Mesenchymal stem cell (in vitro differentiated cells and primary cell): ENCODE measurements at regions not wholly inside any gene's neighbourhood (a gene's known extent, or its start where the extent isn't known, plus 50 kb on each side); places are given as distances from the start of the nearest gene placed in this dataset.

Experiments
- DNase-seq: peaks from one replicate; pipeline ENCODE4 v3.0.0-alpha.2; 2013
- H2AFZ ChIP-seq: one replicate; pipeline ENCODE4 v1.6.1; 2013; ENCODE audit warnings: low read depth, mild to moderate bottlenecking, control low read depth, inconsistent platforms, low read length, moderate library complexity
- H2AK5ac ChIP-seq: 2 replicates; pipeline ENCODE4 v1.6.1; 2013; ENCODE audit warnings: low read length, moderate library complexity, mild to moderate bottlenecking, inconsistent platforms; ENCODE audit not compliant: severe bottlenecking
- H2BK120ac ChIP-seq: one replicate; pipeline ENCODE4 v1.6.1; 2013; ENCODE audit warnings: low read depth, mild to moderate bottlenecking, inconsistent platforms, low read length, moderate library complexity
- H2BK12ac ChIP-seq, 2 experiments: one replicate each; pipeline ENCODE4 v1.6.1; 2013; ENCODE audit warnings: inconsistent platforms in 2 of 2, low read length in 2 of 2, mild to moderate bottlenecking in 2 of 2, moderate library complexity in 2 of 2, control low read depth in 1 of 2
- H2BK15ac ChIP-seq: one replicate; pipeline ENCODE4 v1.6.1; 2013; ENCODE audit warnings: mild to moderate bottlenecking, low read depth, inconsistent platforms; ENCODE audit not compliant: poor library complexity, severe bottlenecking
- H2BK5ac ChIP-seq: 2 replicates; pipeline ENCODE4 v1.6.1; 2013; ENCODE audit warnings: low read depth, mild to moderate bottlenecking, low read length, control low read depth, inconsistent platforms; ENCODE audit not compliant: poor library complexity, severe bottlenecking
- H3K14ac ChIP-seq, 2 experiments: one replicate each; pipeline ENCODE4 v1.6.1; 2013; ENCODE audit warnings: inconsistent platforms in 2 of 2, low read length in 2 of 2, control low read depth in 1 of 2, mild to moderate bottlenecking in 1 of 2, moderate library complexity in 1 of 2
- H3K18ac ChIP-seq, 2 experiments: one replicate each; pipeline ENCODE4 v1.6.1; 2013; ENCODE audit warnings: inconsistent platforms in 2 of 2, low read length in 2 of 2, control low read depth in 1 of 2, low read depth in 1 of 2, mild to moderate bottlenecking in 1 of 2
- H3K23ac ChIP-seq, 2 experiments: one replicate each; pipeline ENCODE4 v1.6.1; 2013; ENCODE audit warnings: inconsistent platforms in 2 of 2, low read length in 2 of 2, mild to moderate bottlenecking in 2 of 2, moderate library complexity in 2 of 2, control low read depth in 1 of 2
- H3K27ac ChIP-seq: 2 replicates; pipeline ENCODE4 v1.5.1; 2013; ENCODE audit warnings: mild to moderate bottlenecking, moderate library complexity, low read length, control low read depth, inconsistent platforms; ENCODE audit not compliant: poor library complexity, severe bottlenecking
- H3K27me3 ChIP-seq, 2 experiments: 2 replicates each; pipeline versions ENCODE4 v1.6.1 to v1.7.0; 2013; ENCODE audit warnings: low read length in 2 of 2, mild to moderate bottlenecking in 2 of 2, moderate library complexity in 2 of 2, control low read depth in 1 of 2, inconsistent platforms in 1 of 2; ENCODE audit not compliant: control insufficient read depth in 1 of 2, insufficient read depth in 1 of 2
- H3K36me3 ChIP-seq, 2 experiments: 2 replicates each; pipeline versions ENCODE4 v1.6.1 to v1.7.0; 2013; ENCODE audit warnings: low read length in 2 of 2, control low read depth in 1 of 2, inconsistent platforms in 1 of 2, low read depth in 1 of 2, mild to moderate bottlenecking in 1 of 2; ENCODE audit not compliant: insufficient read depth in 2 of 2, control insufficient read depth in 1 of 2
- H3K4ac ChIP-seq, 2 experiments: one replicate each; pipeline ENCODE4 v1.6.1; 2013; ENCODE audit warnings: inconsistent platforms in 2 of 2, low read length in 2 of 2, mild to moderate bottlenecking in 2 of 2, moderate library complexity in 2 of 2, control low read depth in 1 of 2, low read depth in 1 of 2
- H3K4me1 ChIP-seq: 2 replicates; pipeline ENCODE4 v1.6.1; 2013; ENCODE audit warnings: low read depth, low read length, control low read depth; ENCODE audit not compliant: control insufficient read depth, insufficient read depth
- H3K4me2 ChIP-seq: 2 replicates; pipeline ENCODE4 v1.6.1; 2013; ENCODE audit warnings: low read length, mild to moderate bottlenecking, inconsistent platforms; ENCODE audit not compliant: poor library complexity, severe bottlenecking
- H3K4me3 ChIP-seq, 2 experiments: 2 replicates each; pipeline versions ENCODE4 v1.5.1 to v1.7.0; 2013; ENCODE audit warnings: low read length in 2 of 2, mild to moderate bottlenecking in 2 of 2, control low read depth in 1 of 2, low read depth in 1 of 2; ENCODE audit not compliant: insufficient read depth in 1 of 2
- H3K79me1 ChIP-seq: replicated peaks from 2 replicates; pipeline ENCODE4 v1.6.1; 2013; ENCODE audit warnings: mild to moderate bottlenecking, control low read depth, low read length, inconsistent platforms; ENCODE audit not compliant: poor library complexity, severe bottlenecking
- H3K9ac ChIP-seq: 2 replicates; pipeline ENCODE4 v1.7.0; 2013; ENCODE audit warnings: mild to moderate bottlenecking, low read length, moderate library complexity
- H3K9me3 ChIP-seq: 2 replicates; pipeline ENCODE4 v1.7.0; 2013; ENCODE audit warnings: mild to moderate bottlenecking, low read length; ENCODE audit not compliant: control insufficient read depth
- H4K8ac ChIP-seq: one replicate; pipeline ENCODE4 v1.6.1; 2013; ENCODE audit warnings: inconsistent platforms, mild to moderate bottlenecking, low read length, moderate library complexity
- H4K91ac ChIP-seq: one replicate; pipeline ENCODE4 v1.6.1; 2013; ENCODE audit warnings: mild to moderate bottlenecking, low read length, inconsistent platforms
- WGBS: methylation state at CpG from one replicate; pipeline ENCODE4 v1.1.7; 2013; ENCODE audit warnings: mixed read lengths; 5-methylcytosine and 5-hydroxymethylcytosine counted together

- no peak overlapping the region for H3K14ac ChIP-seq
- no peak overlapping the region for H3K4me3 ChIP-seq
- H4K8ac ChIP-seq: no peak overlapping the region
- no peak overlapping the region for H3K23ac ChIP-seq
- no peak overlapping the region for H3K4me2 ChIP-seq
- H2AK5ac ChIP-seq: no peak overlapping the region
- no peaks in the 10 kb centered on the region for H3K79me1 ChIP-seq
- 91% methylated on average over 6 of the region's 6 CpGs for WGBS
- no peak overlapping the region for H2BK15ac ChIP-seq
- H3K4ac ChIP-seq: no peak overlapping the region
- no peak for DNase-seq
- no peak overlapping the region for H2BK5ac ChIP-seq
- H3K36me3 ChIP-seq: no peaks in the 10 kb centered on the region
- H3K27me3 ChIP-seq: no peaks in the 10 kb centered on the region
- H3K4me1 ChIP-seq: no peaks in the 10 kb centered on the region
- no peak overlapping the region for H3K9ac ChIP-seq
- no peak overlapping the region for H2BK120ac ChIP-seq
- no peak overlapping the region for H3K27ac ChIP-seq
- H2BK12ac ChIP-seq: no peak overlapping the region
- no peak overlapping the region for H4K91ac ChIP-seq
- H2AFZ ChIP-seq: no peak overlapping the region
- no peaks in the 10 kb centered on the region for H3K9me3 ChIP-seq
- H3K18ac ChIP-seq: no peak overlapping the region
Measured at GRCh38 chr4:143273160-143273917, 63.3 kb upstream of the GAB1 start.

- H3K79me1 ChIP-seq: no peaks in the 10 kb centered on the region
- H3K9ac ChIP-seq: no peak overlapping the region
- H4K91ac ChIP-seq: no peak overlapping the region
- no CpG with 5 or more reads among the region's 2 CpGs for WGBS
- no peaks in the 10 kb centered on the region for H3K9me3 ChIP-seq
- no peak overlapping the region for H3K27ac ChIP-seq
- no peaks in the 10 kb centered on the region for H3K27me3 ChIP-seq
- no peak overlapping the region for H3K4me3 ChIP-seq
- H2BK120ac ChIP-seq: no peak overlapping the region
- H3K36me3 ChIP-seq: no peaks in the 10 kb centered on the region
- H3K18ac ChIP-seq: no peak overlapping the region
- H2BK12ac ChIP-seq: no peak overlapping the region
- H3K14ac ChIP-seq: no peak overlapping the region
- H2AK5ac ChIP-seq: no peak overlapping the region
- no peak overlapping the region for H3K4ac ChIP-seq
- no peaks in the 10 kb centered on the region for H3K4me1 ChIP-seq
- H3K23ac ChIP-seq: no peak overlapping the region
- no peak overlapping the region for H2BK15ac ChIP-seq
- H4K8ac ChIP-seq: no peak overlapping the region
- DNase-seq: no peak
- no peak overlapping the region for H2BK5ac ChIP-seq
- no peak overlapping the region for H3K4me2 ChIP-seq
- H2AFZ ChIP-seq: no peak overlapping the region
Measured at GRCh38 chr4:143280861-143281260, 55.8 kb upstream of the GAB1 start.

- no peaks in the 10 kb centered on the region for H3K79me1 ChIP-seq
- no peak overlapping the region for H2BK12ac ChIP-seq
- H2AFZ ChIP-seq: no peak overlapping the region
- no peak overlapping the region for H2BK120ac ChIP-seq
- H4K8ac ChIP-seq: no peak overlapping the region
- H3K4me3 ChIP-seq: no peak overlapping the region
- no peak overlapping the region for H4K91ac ChIP-seq
- H3K23ac ChIP-seq: no peak overlapping the region
- H2BK15ac ChIP-seq: no peak overlapping the region
- no peaks in the 10 kb centered on the region for H3K9me3 ChIP-seq
- H3K4me2 ChIP-seq: no peak overlapping the region
- H3K4me1 ChIP-seq: no peaks in the 10 kb centered on the region
- peak overlapping the region in 1 of 2 experiments; percentile 4 for H3K4ac ChIP-seq
- H2AK5ac ChIP-seq: no peak overlapping the region
- H2BK5ac ChIP-seq: no peak overlapping the region
- no peak overlapping the region for H3K27ac ChIP-seq
- H3K14ac ChIP-seq: no peak overlapping the region
- DNase-seq: peak; percentile 54
- 83% methylated on average over 3 of the region's 4 CpGs for WGBS
- no peak overlapping the region for H3K18ac ChIP-seq
- H3K36me3 ChIP-seq: no peaks in the 10 kb centered on the region
- H3K27me3 ChIP-seq: no peaks in the 10 kb centered on the region
- no peak overlapping the region for H3K9ac ChIP-seq
Measured at GRCh38 chr4:143281507-143282190, 55.0 kb upstream of the GAB1 start.

- Histone ChIP-seq H4K91ac (no peak overlapping the region), H2BK120ac (no peak overlapping the region), H3K36me3 (no peaks in the 10 kb centered on the region), H2AFZ (no peak overlapping the region), H2BK5ac (no peak overlapping the region), H3K14ac (no peak overlapping the region), H3K27ac (no peak overlapping the region), H2BK12ac (no peak overlapping the region), H3K4ac (no peak overlapping the region), H3K23ac (no peak overlapping the region), H2BK15ac (no peak overlapping the region), H3K79me1 (no peaks in the 10 kb centered on the region), H2AK5ac (no peak overlapping the region), H3K27me3 (no peaks in the 10 kb centered on the region), H3K4me3 (no peak overlapping the region), H3K4me2 (no peak overlapping the region), H3K9ac (no peak overlapping the region), H3K9me3 (no peaks in the 10 kb centered on the region), H3K4me1 (no peaks in the 10 kb centered on the region), H4K8ac (no peak overlapping the region), H3K18ac (no peak overlapping the region)
- DNase-seq: peak; percentile 22
- 74% methylated on average over 1 of the region's 3 CpGs for WGBS
Measured at GRCh38 chr4:143282211-143282707, 54.4 kb upstream of the GAB1 start.
